Loucy (cell line): ENCODE measurements at regions not wholly inside any gene's neighbourhood (a gene's known extent, or its start where the extent isn't known, plus 50 kb on each side); places are given as distances from the start of the nearest gene placed in this dataset.

Source experiments
- H2AFZ ChIP-seq: fragments of 200-600 bp; sonication (generic); 2 replicates; pipeline ENCODE4 v1.6.0; 2016; ENCODE audit warnings: antibody characterized with exemption, mild to moderate bottlenecking, low read length, moderate library complexity
- H3F3A ChIP-seq: fragments of 200-600 bp; 2 replicates; pipeline ENCODE4 v1.6.0; 2016; ENCODE audit warnings: antibody characterized with exemption, low read depth, mild to moderate bottlenecking
- H3K27me3 ChIP-seq: fragments of 200-600 bp; sonication (generic); 2 replicates; pipeline ENCODE4 v1.6.1; 2014; ENCODE audit warnings: low read length, mild to moderate bottlenecking; ENCODE audit not compliant: insufficient read depth, poor library complexity, severe bottlenecking
- H3K36me3 ChIP-seq: fragments of 200-600 bp; sonication (generic); 2 replicates; pipeline ENCODE4 v1.6.1; 2016; ENCODE audit warnings: low read length; ENCODE audit not compliant: insufficient read depth
- H3K4me1 ChIP-seq: fragments of 200-600 bp; sonication (generic); 2 replicates; pipeline ENCODE4 v1.5.1; 2014; ENCODE audit warnings: low read length, mild to moderate bottlenecking; ENCODE audit not compliant: insufficient read depth, poor library complexity, severe bottlenecking
- H3K4me2 ChIP-seq: fragments of 200-600 bp; sonication (generic); 2 replicates; pipeline ENCODE4 v1.6.0; 2014; ENCODE audit warnings: antibody characterized with exemption, low read length, low read depth, mild to moderate bottlenecking; ENCODE audit not compliant: poor library complexity, severe bottlenecking
- H3K4me3 ChIP-seq: fragments of 200-600 bp; sonication (generic); 2 replicates; pipeline ENCODE4 v1.5.1; 2014; ENCODE audit warnings: low read length, mild to moderate bottlenecking, mixed read lengths; ENCODE audit not compliant: poor library complexity, severe bottlenecking
- H3K79me2 ChIP-seq: fragments of 200-600 bp; sonication (generic); 2 replicates; pipeline ENCODE4 v1.6.1; 2014; ENCODE audit warnings: low read length; ENCODE audit not compliant: insufficient read depth
- H3K9ac ChIP-seq: fragments of 200-600 bp; sonication (generic); 2 replicates; pipeline ENCODE4 v1.6.0; 2014; ENCODE audit warnings: mild to moderate bottlenecking, low read depth, low read length, moderate library complexity; ENCODE audit not compliant: poor library complexity, severe bottlenecking
- H3K9me2 ChIP-seq: fragments of 200-600 bp; sonication (generic); replicated peaks from 2 replicates; pipeline ENCODE4 v1.6.1; 2016; ENCODE audit warnings: low read depth, low read length, mixed read lengths
- H3K9me3 ChIP-seq: fragments of 200-600 bp; sonication (generic); 2 replicates; pipeline ENCODE4 v1.6.1; 2014; ENCODE audit warnings: mild to moderate bottlenecking, antibody characterized with exemption, low read length, low read depth; ENCODE audit not compliant: insufficient read depth
- H4K20me1 ChIP-seq: fragments of 200-600 bp; sonication (generic); 2 replicates; pipeline ENCODE4 v1.6.0; 2014; ENCODE audit warnings: antibody characterized with exemption, low read length, mild to moderate bottlenecking; ENCODE audit not compliant: insufficient read depth, poor library complexity, severe bottlenecking
- CTCF ChIP-seq: fragments of 200-600 bp; sonication (generic); conservative IDR thresholded peaks from 2 replicates; pipeline ENCODE4 v1.5.1; 2014; ENCODE audit warnings: mild to moderate bottlenecking, antibody characterized with exemption, low read length
- EZH2phosphoT487 ChIP-seq: fragments of 200-600 bp; IDR thresholded peaks from 2 replicates; pipeline ENCODE4 v1.6.1; 2018; ENCODE audit warnings: antibody characterized with exemption, mild to moderate bottlenecking, moderate library complexity, borderline replicate concordance

GRCh38 chr16:26709754-26710153 lies 357.0 kb upstream of the C16orf82 start:
- TF ChIP-seq CTCF (no peak), EZH2phosphoT487 (no peak)
- Histone ChIP-seq H3K36me3 (no peaks in the 10 kb centered on the region), H3F3A (no peaks in the 10 kb centered on the region), H4K20me1 (no peaks in the 10 kb centered on the region), H2AFZ (no peak overlapping the region), H3K4me2 (no peak overlapping the region), H3K9ac (no peak overlapping the region), H3K79me2 (no peaks in the 10 kb centered on the region), H3K4me3 (no peak overlapping the region), H3K9me3 (no peaks in the 10 kb centered on the region), H3K27me3 (no peaks in the 10 kb centered on the region), H3K9me2 (no peaks in the 10 kb centered on the region), H3K4me1 (no peaks in the 10 kb centered on the region)

DNA sequence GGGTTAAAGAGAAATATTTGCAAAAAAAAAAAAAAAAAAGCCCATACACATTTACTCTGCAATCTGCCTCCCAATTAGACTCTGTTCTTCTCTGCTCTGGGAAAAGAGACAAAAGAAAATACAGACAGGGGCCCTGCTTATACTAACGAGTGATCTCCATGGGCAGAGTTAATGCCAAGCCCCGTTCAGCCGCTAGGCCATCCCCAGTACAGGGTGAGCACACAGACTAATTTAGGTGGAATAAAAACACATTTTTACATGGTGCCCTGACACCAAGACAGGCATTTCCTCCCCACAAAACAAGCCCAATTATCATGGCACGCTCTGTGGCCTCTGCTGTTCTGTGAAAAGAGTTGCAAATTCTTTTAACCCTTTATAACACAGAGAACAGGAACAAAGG lies 356.3 kb upstream of the C16orf82 start:
- H3K9me3 ChIP-seq, result no peaks in the 10 kb centered on the region
- no peak overlapping the region for H3K9ac ChIP-seq
- no peaks in the 10 kb centered on the region for H3F3A ChIP-seq
- no peaks in the 10 kb centered on the region for H3K36me3 ChIP-seq
- no peaks in the 10 kb centered on the region for H3K79me2 ChIP-seq
- TF ChIP-seq CTCF (no peak), EZH2phosphoT487 (no peak)
- H4K20me1 ChIP-seq, result no peaks in the 10 kb centered on the region
- H2AFZ ChIP-seq, result no peak overlapping the region
- no peak overlapping the region for H3K4me2 ChIP-seq
- H3K4me1 ChIP-seq, result no peaks in the 10 kb centered on the region
- H3K9me2 ChIP-seq, result no peaks in the 10 kb centered on the region
- H3K4me3 ChIP-seq, result no peak overlapping the region
- no peaks in the 10 kb centered on the region for H3K27me3 ChIP-seq

- no peaks in the 10 kb centered on the region for H3K36me3 ChIP-seq
Measured at GRCh38 chr16:26712876-26713275, 353.9 kb upstream of the C16orf82 start.

More at GRCh38 chr16:26712876-26713275, 353.9 kb upstream of the C16orf82 start:
- Histone ChIP-seq H3K27me3 (no peaks in the 10 kb centered on the region), H3K4me3 (no peak overlapping the region), H3K4me1 (no peaks in the 10 kb centered on the region), H3K4me2 (no peak overlapping the region), H3K9ac (no peak overlapping the region), H2AFZ (no peak overlapping the region), H3F3A (no peaks in the 10 kb centered on the region), H3K79me2 (no peaks in the 10 kb centered on the region), H3K9me2 (no peaks in the 10 kb centered on the region), H4K20me1 (no peaks in the 10 kb centered on the region), H3K9me3 (no peaks in the 10 kb centered on the region)
- no peak for TF ChIP-seq CTCF
